ENCODE measurements at regions not wholly inside any gene's neighbourhood (a gene's known extent, or its start where the extent isn't known, plus 50 kb on each side); places are given as distances from the start of the nearest gene placed in this dataset.
A peak's percentile ranks its signal among the peaks of the same experiment; 100 is the strongest.

GRCh38 chr1:243944429-243945160 is 94.6 kb upstream of the AKT3 start:
- peak; percentile 61 for DNase-seq (ENCODE audit: low read depth)

- DNase-seq (ENCODE audit: low read depth), result no peak
These were observed 93.8 kb upstream of the AKT3 start for GRCh38 chr1:243943671-243944428.

- DNase-seq (ENCODE audit: low read depth), result no peak
These were observed 92.4 kb upstream of the AKT3 start for GRCh38 chr1:243942196-243943150.

- DNase-seq (ENCODE audit: low read depth), result no peak
These were observed 90.4 kb upstream of the AKT3 start for GRCh38 chr1:243940451-243940850.

GRCh38 chr1:243939167-243939848 is 89.3 kb upstream of the AKT3 start:
- no peak for DNase-seq (ENCODE audit: low read depth)

GRCh38 chr1:243938208-243938607 is 88.2 kb upstream of the AKT3 start:
- no peak for DNase-seq (ENCODE audit: low read depth)

GRCh38 chr1:243933495-243933894 is 83.5 kb upstream of the AKT3 start:
- DNase-seq (ENCODE audit: low read depth), result no peak

GRCh38 chr1:243931957-243932356 is 81.9 kb upstream of the AKT3 start:
- no peak for DNase-seq (ENCODE audit: low read depth)

GRCh38 chr1:243930822-243931671 is 81.0 kb upstream of the AKT3 start:
- peak; percentile 44 for DNase-seq (ENCODE audit: low read depth)

GRCh38 chr1:243927381-243927780 is 77.3 kb upstream of the AKT3 start:
- no peak for DNase-seq (ENCODE audit: low read depth)

GRCh38 chr1:243926803-243927245 is 76.8 kb upstream of the AKT3 start:
- peak; percentile 91 for DNase-seq (ENCODE audit: low read depth)

GRCh38 chr1:243926299-243926698 is 76.3 kb upstream of the AKT3 start:
- no peak for DNase-seq (ENCODE audit: low read depth)

GRCh38 chr1:243924588-243925349 is 74.7 kb upstream of the AKT3 start:
- DNase-seq (ENCODE audit: low read depth), result peak; percentile 20

GRCh38 chr1:243924188-243924587 is 74.1 kb upstream of the AKT3 start:
- DNase-seq (ENCODE audit: low read depth), result peak; percentile 32

- no peak for DNase-seq (ENCODE audit: low read depth)
These were observed 73.5 kb upstream of the AKT3 start for GRCh38 chr1:243923292-243924171.

GRCh38 chr1:243921111-243921510 is 71.1 kb upstream of the AKT3 start:
- no peak for DNase-seq (ENCODE audit: low read depth)

- peak; percentile 14 for DNase-seq (ENCODE audit: low read depth)
These were observed 68.0 kb upstream of the AKT3 start for GRCh38 chr1:243917863-243918565.

GRCh38 chr1:243917177-243917862 is 67.3 kb upstream of the AKT3 start:
- peak; percentile 49 for DNase-seq (ENCODE audit: low read depth)

All from amniotic epithelial cell (primary cell).